Thyroid gland (tissue), 4 donors: ENCODE measurements at regions not wholly inside any gene's neighbourhood (a gene's known extent, or its start where the extent isn't known, plus 50 kb on each side); places are given as distances from the start of the nearest gene placed in this dataset.

ENCODE experiments used
- CTCF ChIP-seq, 6 experiments: fragments of 200-600 bp in 3 of 6; fragments of 450-650 bp in 3 of 6; sonication (generic) in 3 of 6; IDR thresholded peaks; one replicate each; pipeline ENCODE4 v1.5.1; 2016 to 2019; ENCODE audit warnings: antibody characterized with exemption in 6 of 6, mild to moderate bottlenecking in 2 of 6, inconsistent platforms in 1 of 6, moderate library complexity in 1 of 6
- POLR2A ChIP-seq, 2 donors: fragments of 450-650 bp; IDR thresholded peaks; one replicate each; pipeline ENCODE4 v1.6.1; 2017; ENCODE audit warnings: antibody characterized with exemption in 2 of 2, mild to moderate bottlenecking in 2 of 2, moderate library complexity in 1 of 2

DNA sequence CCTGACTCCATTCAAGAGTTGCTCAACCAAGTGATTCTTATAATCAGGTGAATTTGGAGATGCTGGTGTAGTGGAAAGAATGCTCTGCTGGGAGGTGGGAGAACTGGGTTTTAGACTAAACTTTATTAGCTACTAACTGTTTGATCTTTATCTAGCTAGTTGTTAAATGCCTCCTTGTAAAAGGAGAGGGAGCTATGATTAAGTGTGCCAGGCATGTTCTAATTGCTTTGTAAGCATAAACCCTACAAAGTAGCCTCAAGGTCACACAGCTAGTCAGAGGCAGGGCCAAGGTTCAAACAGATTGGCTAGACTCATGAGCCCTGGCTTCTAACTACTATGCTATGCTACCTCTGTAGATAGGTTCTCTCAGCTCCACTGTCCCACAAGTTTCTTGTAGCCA lies 105.5 kb downstream of the NXPE2 start:
- TF ChIP-seq CTCF (IDR thresholded peaks at IDR 0.05) (no peak), POLR2A (IDR thresholded peaks at IDR 0.05) (no peak)
